ENCODE measurements at regions not wholly inside any gene's neighbourhood (a gene's known extent, or its start where the extent isn't known, plus 50 kb on each side); places are given as distances from the start of the nearest gene placed in this dataset.

DNA sequence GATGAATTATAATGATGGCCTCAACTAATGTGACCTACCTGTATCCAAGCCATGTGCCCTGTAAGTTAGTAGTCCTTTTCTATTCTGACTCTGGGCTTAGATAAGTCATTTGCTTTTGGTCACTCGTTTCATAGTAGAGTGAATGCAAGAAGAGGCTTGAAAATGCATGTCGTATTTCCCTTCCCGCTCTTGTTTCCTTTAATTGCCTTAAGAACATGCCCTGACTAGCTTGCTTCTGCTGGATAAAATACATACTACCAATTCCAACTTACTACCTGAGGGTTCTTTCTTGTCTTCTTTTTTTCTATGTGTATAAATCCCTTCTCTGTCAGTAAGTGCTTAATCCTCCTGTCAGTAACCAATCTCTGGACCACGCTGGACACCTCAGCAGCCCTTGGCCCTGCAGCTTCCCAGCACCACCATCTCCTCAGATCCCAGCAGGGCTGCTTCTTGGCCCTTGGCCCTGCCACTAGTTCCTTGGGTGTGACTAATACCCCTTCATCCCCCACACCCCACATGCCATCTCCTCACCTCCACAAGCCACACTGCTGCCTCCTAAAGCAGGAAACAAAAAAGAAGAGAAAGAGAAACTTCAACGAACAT, 771.7 kb downstream of the IGSF11 start:
- H3K27me3 Mint-ChIP-seq (ENCODE audit: insufficient read depth, unreplicated experiment) = no peaks in the 10 kb centered on the region

DNA sequence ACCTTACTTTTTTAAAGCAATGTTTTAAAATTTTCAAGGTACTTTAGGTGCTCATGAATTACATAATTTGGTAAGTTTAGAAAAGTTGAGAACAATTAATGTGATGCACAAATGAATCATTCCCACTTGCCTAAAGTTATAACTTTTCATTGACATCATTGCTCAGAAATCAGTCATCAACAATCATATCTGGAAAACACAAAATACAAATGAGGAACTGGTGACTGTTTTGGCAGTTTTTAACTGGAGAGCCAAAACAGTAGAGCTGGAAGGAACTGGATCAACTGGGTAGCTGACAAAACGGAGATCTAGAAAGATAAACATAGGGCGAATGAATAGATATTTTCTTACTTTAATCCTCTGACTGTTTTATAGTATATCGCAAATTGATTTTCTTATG, 767.1 kb downstream of the IGSF11 start:
- H3K9me3 ChIP-seq = no peaks in the 10 kb centered on the region
- H3K27me3 ChIP-seq (replicated peaks; ENCODE audit: control insufficient read depth, insufficient read depth, low read length) = no peaks in the 10 kb centered on the region
- TF ChIP-seq, protein P1, sequence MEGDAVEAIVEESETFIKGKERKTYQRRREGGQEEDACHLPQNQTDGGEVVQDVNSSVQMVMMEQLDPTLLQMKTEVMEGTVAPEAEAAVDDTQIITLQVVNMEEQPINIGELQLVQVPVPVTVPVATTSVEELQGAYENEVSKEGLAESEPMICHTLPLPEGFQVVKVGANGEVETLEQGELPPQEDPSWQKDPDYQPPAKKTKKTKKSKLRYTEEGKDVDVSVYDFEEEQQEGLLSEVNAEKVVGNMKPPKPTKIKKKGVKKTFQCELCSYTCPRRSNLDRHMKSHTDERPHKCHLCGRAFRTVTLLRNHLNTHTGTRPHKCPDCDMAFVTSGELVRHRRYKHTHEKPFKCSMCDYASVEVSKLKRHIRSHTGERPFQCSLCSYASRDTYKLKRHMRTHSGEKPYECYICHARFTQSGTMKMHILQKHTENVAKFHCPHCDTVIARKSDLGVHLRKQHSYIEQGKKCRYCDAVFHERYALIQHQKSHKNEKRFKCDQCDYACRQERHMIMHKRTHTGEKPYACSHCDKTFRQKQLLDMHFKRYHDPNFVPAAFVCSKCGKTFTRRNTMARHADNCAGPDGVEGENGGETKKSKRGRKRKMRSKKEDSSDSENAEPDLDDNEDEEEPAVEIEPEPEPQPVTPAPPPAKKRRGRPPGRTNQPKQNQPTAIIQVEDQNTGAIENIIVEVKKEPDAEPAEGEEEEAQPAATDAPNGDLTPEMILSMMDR (IDR thresholded peaks at IDR 0.05; ENCODE audit: insufficient read depth in 1 of 2, low read depth in 1 of 2, low read length in 1 of 2, severe bottlenecking in 1 of 2, unreplicated experiment in 1 of 2) = no peak
- Mint-ChIP-seq H3K9me3 (ENCODE audit: unreplicated experiment) (no peaks in the 10 kb centered on the region), H3K4me3 (ENCODE audit: unreplicated experiment) (no peak overlapping the region), H3K27me3 (ENCODE audit: insufficient read depth, unreplicated experiment) (no peaks in the 10 kb centered on the region), H3K4me1 (ENCODE audit: low read depth, unreplicated experiment) (no peaks in the 10 kb centered on the region), H3K27ac (ENCODE audit: unreplicated experiment) (no peak overlapping the region), H3K36me3 (ENCODE audit: insufficient read depth, unreplicated experiment) (no peaks in the 10 kb centered on the region)
- POLR2A ChIA-PET = no interaction called here
- no peaks in the 10 kb centered on the region for H3K36me3 ChIP-seq (ENCODE audit: control insufficient read depth, insufficient read depth, low read length)
- no peak overlapping the region for H3K4me3 ChIP-seq (ENCODE audit: low read depth, low read length)
- no peak for DNase-seq
- no peaks in the 10 kb centered on the region for H3K4me1 ChIP-seq
- no TSS peak for BruUV-seq (replicated peaks)
- CTCF ChIA-PET = no interaction called here
- intact Hi-C loops (cut with micrococcal nuclease; ENCODE audit: unreplicated experiment) = no loop called here

More for the DNA sequence above, 771.7 kb downstream of the IGSF11 start:
- Histone ChIP-seq H3K27me3 (replicated peaks; ENCODE audit: control insufficient read depth, insufficient read depth, low read length) (no peaks in the 10 kb centered on the region), H3K4me1 (peaks cover 4% of the 10 kb centered on the region; the same call in 1 of the 2 replicates), H3K4me3 (ENCODE audit: low read depth, low read length) (no peak overlapping the region), H3K9me3 (no peaks in the 10 kb centered on the region), H3K36me3 (ENCODE audit: control insufficient read depth, insufficient read depth, low read length) (no peaks in the 10 kb centered on the region)
- DNase-seq = no peak
- H3K4me3 Mint-ChIP-seq (ENCODE audit: unreplicated experiment) = no peak overlapping the region
- peaks cover 9% of the 10 kb centered on the region for H3K9me3 Mint-ChIP-seq (ENCODE audit: unreplicated experiment)
- ChIA-PET POLR2A (no interaction called here), CTCF (no interaction called here)
- H3K4me1 Mint-ChIP-seq (ENCODE audit: low read depth, unreplicated experiment) = no peaks in the 10 kb centered on the region
- no peak overlapping the region for H3K27ac Mint-ChIP-seq (ENCODE audit: unreplicated experiment)
- intact Hi-C loops (cut with micrococcal nuclease; ENCODE audit: unreplicated experiment) = no loop called here
- TF ChIP-seq, protein P1 (IDR thresholded peaks at IDR 0.05; ENCODE audit: insufficient read depth in 1 of 2, low read depth in 1 of 2, low read length in 1 of 2, severe bottlenecking in 1 of 2, unreplicated experiment in 1 of 2) = no peak
- BruUV-seq (replicated peaks) = no TSS peak
- H3K36me3 Mint-ChIP-seq (ENCODE audit: insufficient read depth, unreplicated experiment) = no peaks in the 10 kb centered on the region

DNA sequence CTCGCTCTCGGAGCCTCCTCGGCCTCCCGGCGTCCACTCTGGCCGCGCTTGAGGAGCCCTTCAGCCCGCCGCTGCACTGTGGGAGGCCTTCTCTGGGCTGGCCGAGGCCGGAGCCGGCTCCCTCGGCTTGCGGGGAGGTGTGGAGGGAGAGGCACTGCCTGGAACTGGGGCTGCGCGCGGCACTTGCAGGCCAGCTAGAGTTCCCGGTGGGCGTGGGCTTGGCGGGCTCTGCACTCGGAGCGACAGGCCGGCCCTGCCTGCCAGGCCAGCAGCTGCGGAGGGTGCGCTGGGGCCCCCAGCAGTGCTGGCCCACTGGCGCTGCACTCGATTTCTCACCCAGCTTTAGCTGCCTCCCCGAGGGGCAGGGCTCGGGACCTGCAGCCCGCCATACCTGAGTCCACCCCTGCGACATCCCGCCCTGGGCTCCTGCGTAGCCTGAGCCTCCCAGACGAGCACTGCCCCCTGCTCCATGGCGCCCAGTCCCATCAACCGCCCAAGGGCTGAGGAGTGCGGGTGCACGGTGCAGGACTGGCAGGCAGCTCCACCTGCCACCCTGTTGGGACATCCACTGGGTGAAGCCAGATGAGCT, 765.0 kb downstream of the IGSF11 start:
- DNase-seq = no peak
- no peak overlapping the region for H3K4me3 Mint-ChIP-seq (ENCODE audit: unreplicated experiment)
- H3K9me3 Mint-ChIP-seq (ENCODE audit: unreplicated experiment) = no peaks in the 10 kb centered on the region
- ChIA-PET POLR2A (no interaction called here), CTCF (no interaction called here)
- BruUV-seq (replicated peaks) = no TSS peak
- Histone ChIP-seq H3K4me1 (no peaks in the 10 kb centered on the region), H3K9me3 (no peaks in the 10 kb centered on the region), H3K27me3 (replicated peaks; ENCODE audit: control insufficient read depth, insufficient read depth, low read length) (no peaks in the 10 kb centered on the region), H3K4me3 (ENCODE audit: low read depth, low read length) (no peak overlapping the region), H3K36me3 (ENCODE audit: control insufficient read depth, insufficient read depth, low read length) (no peaks in the 10 kb centered on the region)
- H3K27me3 Mint-ChIP-seq (ENCODE audit: insufficient read depth, unreplicated experiment) = no peaks in the 10 kb centered on the region
- TF ChIP-seq, protein P1 (IDR thresholded peaks at IDR 0.05; ENCODE audit: insufficient read depth in 1 of 2, low read depth in 1 of 2, low read length in 1 of 2, severe bottlenecking in 1 of 2, unreplicated experiment in 1 of 2) = no peak
- H3K36me3 Mint-ChIP-seq (ENCODE audit: insufficient read depth, unreplicated experiment) = no peaks in the 10 kb centered on the region
- no peak overlapping the region for H3K27ac Mint-ChIP-seq (ENCODE audit: unreplicated experiment)
- intact Hi-C loops (cut with micrococcal nuclease; ENCODE audit: unreplicated experiment) = no loop called here
- H3K4me1 Mint-ChIP-seq (ENCODE audit: low read depth, unreplicated experiment) = no peaks in the 10 kb centered on the region
